ENCODE measurements at regions not wholly inside any gene's neighbourhood (a gene's known extent, or its start where the extent isn't known, plus 50 kb on each side); places are given as distances from the start of the nearest gene placed in this dataset.

- DNase-seq (ENCODE audit: extremely low spot score, unreplicated experiment), result no peak
- no peak for TF ChIP-seq CTCF (IDR thresholded peaks at IDR 0.05)
- Mint-ChIP-seq H3K9me3 (ENCODE audit: unreplicated experiment) (peaks cover 35% of the 10 kb centered on the region), H3K4me1 (ENCODE audit: unreplicated experiment) (no peaks in the 10 kb centered on the region), H3K27me3 (ENCODE audit: unreplicated experiment) (no peaks in the 10 kb centered on the region), H3K36me3 (ENCODE audit: unreplicated experiment) (peaks cover 2% of the 10 kb centered on the region), H3K27ac (ENCODE audit: unreplicated experiment) (no peak overlapping the region), H3K4me3 (ENCODE audit: unreplicated experiment) (no peak overlapping the region)
Measured at GRCh38 chr12:126390969-126391566, 1325.8 kb downstream of the AACS start.

- no peak for TF ChIP-seq CTCF (IDR thresholded peaks at IDR 0.05)
- Mint-ChIP-seq H3K4me1 (ENCODE audit: unreplicated experiment) (no peaks in the 10 kb centered on the region), H3K36me3 (ENCODE audit: unreplicated experiment) (no peaks in the 10 kb centered on the region), H3K27ac (ENCODE audit: unreplicated experiment) (no peak overlapping the region), H3K9me3 (ENCODE audit: unreplicated experiment) (peaks cover 40% of the 10 kb centered on the region), H3K4me3 (ENCODE audit: unreplicated experiment) (no peak overlapping the region), H3K27me3 (ENCODE audit: unreplicated experiment) (no peaks in the 10 kb centered on the region)
- DNase-seq (ENCODE audit: extremely low spot score, unreplicated experiment), result no peak
Measured at GRCh38 chr12:126396536-126396935, 1331.3 kb downstream of the AACS start.

- Mint-ChIP-seq H3K4me3 (ENCODE audit: unreplicated experiment) (no peak overlapping the region), H3K27ac (ENCODE audit: unreplicated experiment) (no peak overlapping the region), H3K36me3 (ENCODE audit: unreplicated experiment) (no peaks in the 10 kb centered on the region), H3K27me3 (ENCODE audit: unreplicated experiment) (no peaks in the 10 kb centered on the region), H3K4me1 (ENCODE audit: unreplicated experiment) (no peaks in the 10 kb centered on the region), H3K9me3 (ENCODE audit: unreplicated experiment) (peaks cover 42% of the 10 kb centered on the region)
- TF ChIP-seq CTCF (IDR thresholded peaks at IDR 0.05), result no peak
- DNase-seq (ENCODE audit: extremely low spot score, unreplicated experiment), result no peak
Measured at GRCh38 chr12:126397071-126397581, 1331.9 kb downstream of the AACS start.

GRCh38 chr12:126397660-126398059, 1332.4 kb downstream of the AACS start:
- Mint-ChIP-seq H3K4me3 (ENCODE audit: unreplicated experiment) (no peak overlapping the region), H3K4me1 (ENCODE audit: unreplicated experiment) (no peaks in the 10 kb centered on the region), H3K9me3 (ENCODE audit: unreplicated experiment) (peaks cover 42% of the 10 kb centered on the region), H3K27ac (ENCODE audit: unreplicated experiment) (no peak overlapping the region), H3K27me3 (ENCODE audit: unreplicated experiment) (no peaks in the 10 kb centered on the region), H3K36me3 (ENCODE audit: unreplicated experiment) (no peaks in the 10 kb centered on the region)
- DNase-seq (ENCODE audit: extremely low spot score, unreplicated experiment), result no peak
- TF ChIP-seq CTCF (IDR thresholded peaks at IDR 0.05), result no peak

- no peak for TF ChIP-seq CTCF (IDR thresholded peaks at IDR 0.05)
- Mint-ChIP-seq H3K27me3 (ENCODE audit: unreplicated experiment) (no peaks in the 10 kb centered on the region), H3K9me3 (ENCODE audit: unreplicated experiment) (peaks cover 37% of the 10 kb centered on the region), H3K4me1 (ENCODE audit: unreplicated experiment) (no peaks in the 10 kb centered on the region), H3K36me3 (ENCODE audit: unreplicated experiment) (no peaks in the 10 kb centered on the region), H3K4me3 (ENCODE audit: unreplicated experiment) (no peak overlapping the region), H3K27ac (ENCODE audit: unreplicated experiment) (no peak overlapping the region)
- DNase-seq (ENCODE audit: extremely low spot score, unreplicated experiment), result no peak
Measured at GRCh38 chr12:126400831-126401230, 1335.6 kb downstream of the AACS start.

Data from osteocyte (in vitro differentiated cells).